HG02870 (cell line): ENCODE measurements at regions not wholly inside any gene's neighbourhood (a gene's known extent, or its start where the extent isn't known, plus 50 kb on each side); places are given as distances from the start of the nearest gene placed in this dataset.
"Not testable (repeated sequence)": the region's sequence is repeated elsewhere in the genome, so short reads cannot be mapped to it uniquely, and the experiment has no call there.

Source experiments
- ATAC-seq: cut with Tn5 transposase; IDR thresholded peaks from one replicate; pipeline ENCODE4 v1.9.1; 2021; ENCODE audit warnings: mild to moderate bottlenecking, moderate library complexity; ENCODE audit not compliant: unreplicated experiment

DNA sequence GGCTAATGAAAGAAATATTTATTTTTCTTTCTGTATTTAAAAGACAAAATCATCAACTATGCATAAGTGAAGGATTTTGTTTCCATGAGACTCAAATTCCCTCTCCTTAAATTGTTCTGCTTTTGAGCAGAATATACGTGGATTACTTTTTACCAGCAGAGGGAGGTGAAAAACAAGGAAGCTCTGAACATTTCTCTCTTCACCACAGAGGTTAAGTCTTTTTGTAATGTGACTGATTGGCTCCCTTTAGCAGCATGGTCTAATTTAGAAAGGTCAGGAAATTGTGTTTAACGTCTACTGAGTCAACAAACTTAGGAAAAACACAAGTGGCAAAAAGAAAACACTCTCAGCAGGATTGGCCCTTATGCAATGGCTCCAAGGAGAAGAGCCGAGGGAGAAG, 55.1 kb upstream of the F9 start:
- no peak for ATAC-seq

DNA sequence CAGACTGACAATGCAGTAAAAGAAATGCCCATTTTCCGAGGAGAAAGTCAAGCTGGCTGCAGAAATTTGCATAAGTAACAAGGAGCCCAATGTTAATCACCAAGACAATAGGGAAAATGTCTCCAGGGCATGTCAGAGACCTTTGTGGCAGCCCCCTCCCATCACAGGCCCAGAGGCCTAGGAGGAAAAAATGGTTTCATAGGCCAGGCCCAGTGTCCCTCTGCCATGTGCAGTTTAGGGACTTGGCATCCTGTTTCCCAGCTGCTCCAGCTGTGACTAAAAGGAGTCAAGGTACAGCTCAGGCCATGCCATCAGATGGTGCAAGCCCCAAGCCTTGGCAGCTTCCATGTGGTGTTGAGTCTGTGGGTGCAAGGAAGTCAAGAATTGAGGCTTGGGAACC, 68.6 kb upstream of the F9 start:
- not testable (repeated sequence) for ATAC-seq

DNA sequence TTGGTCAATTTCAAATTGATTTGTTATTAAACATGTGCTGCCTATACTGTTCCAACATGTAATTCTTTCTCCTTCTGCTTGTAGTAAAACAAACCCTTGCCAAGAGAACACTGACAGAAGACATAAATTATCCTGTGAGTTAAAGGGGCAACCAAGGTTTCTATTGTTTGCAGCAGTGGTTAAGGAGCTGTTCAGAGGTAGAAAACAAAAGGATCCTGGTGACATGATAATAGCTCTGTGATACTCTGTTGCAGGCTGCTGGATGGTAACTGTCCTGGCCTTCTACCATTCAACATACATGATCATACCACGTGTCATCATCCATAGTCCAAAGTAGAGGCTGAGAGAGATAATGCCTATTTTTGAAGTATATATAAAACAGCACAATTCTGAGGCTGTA, 75.8 kb upstream of the F9 start:
- ATAC-seq, result no peak

DNA sequence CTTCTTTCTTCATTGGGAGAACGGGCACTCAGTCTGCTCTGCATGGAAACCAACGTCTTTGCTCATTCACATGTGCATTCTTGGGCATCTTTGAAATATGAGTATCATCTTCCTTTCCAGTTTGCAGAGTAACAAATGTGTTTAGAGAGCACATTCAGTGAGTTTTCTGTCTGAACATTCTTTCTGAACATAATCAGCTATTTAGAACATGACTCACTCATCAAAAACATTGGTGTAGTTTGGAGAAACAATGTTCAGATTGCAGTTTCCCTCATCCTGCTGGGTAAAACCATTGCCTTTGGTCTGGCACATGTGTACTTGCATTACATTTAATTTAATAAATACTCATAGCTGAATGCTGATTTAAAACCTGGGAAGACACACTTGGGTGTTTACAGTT, 81.5 kb upstream of the F9 start:
- no peak for ATAC-seq

DNA sequence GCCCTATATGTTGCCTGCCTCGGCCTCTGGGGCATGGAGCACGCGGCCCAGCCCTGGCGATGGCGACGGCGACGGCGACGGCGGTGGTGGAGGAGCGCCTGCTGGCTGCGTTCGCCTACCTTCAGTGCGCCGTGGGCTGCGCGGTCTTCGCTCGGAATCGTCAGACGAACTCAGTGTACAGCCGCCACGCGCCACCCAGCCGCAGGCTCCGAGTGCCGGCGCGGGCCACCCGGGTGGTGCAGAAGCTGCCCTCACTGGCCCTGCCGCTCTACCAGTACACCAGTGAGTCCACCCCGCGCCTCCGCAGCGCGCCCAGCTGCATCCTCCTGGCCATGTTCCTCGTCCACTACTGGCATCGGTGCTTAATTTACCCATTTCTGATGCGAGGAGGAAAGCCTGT, 83.7 kb upstream of the F9 start:
- no peak for ATAC-seq

DNA sequence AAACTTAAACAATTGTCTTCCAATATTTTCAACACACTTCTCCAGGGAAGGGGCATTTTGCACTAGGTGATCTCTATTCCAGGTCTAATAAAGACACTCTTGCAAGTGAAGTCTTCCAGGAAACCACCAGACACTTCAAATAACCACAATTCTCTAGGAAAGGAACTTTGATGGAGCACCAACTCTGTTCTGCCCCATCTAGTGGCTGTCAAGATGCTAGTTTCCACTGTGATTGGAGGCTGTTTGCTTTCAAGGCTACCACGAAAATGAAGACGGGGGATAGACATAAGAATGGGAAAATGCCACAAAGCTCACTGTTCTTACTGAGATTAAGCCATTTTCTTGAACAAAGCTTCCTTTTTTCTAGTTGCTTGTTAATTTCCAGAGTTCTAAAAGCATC, 100.6 kb upstream of the F9 start:
- ATAC-seq, result no peak

DNA sequence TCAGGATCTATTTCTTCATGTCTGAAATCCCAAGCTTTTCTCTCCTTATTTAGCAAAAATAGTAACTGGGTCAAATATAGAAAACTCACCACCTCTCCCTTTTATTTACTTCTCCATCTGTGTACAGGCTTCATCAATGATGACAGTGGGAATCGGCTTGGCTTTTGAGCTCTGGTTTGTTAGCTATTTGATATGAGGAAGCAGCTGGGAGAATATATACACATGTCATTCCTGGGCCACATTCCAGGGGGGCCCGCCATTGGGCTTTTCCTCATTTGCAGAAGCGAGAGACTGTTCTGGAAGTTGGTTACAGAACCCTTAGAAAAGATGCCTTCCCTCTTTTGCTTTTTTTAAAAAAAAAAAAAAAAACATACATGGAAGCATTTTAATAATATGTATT, 107.4 kb upstream of the F9 start:
- ATAC-seq, result no peak

DNA sequence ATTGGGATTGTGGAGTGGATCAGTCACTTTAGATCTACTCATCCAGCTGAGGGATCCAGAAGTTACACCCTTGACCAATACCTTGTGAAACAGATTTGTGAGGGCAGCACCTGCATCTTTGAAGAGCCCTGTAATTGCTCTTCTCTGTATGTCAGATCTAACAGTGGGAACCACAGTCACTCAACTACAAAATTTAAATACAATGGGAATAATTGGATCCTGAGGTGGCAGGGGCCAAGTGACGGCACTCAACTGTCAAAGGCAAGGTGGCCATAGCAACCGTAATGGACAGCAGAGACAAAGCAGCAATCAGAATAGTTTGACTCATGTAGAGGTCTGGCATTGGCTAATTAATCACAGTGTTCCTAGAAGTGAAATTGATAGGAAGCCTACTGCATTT, 132.3 kb upstream of the F9 start:
- not testable (repeated sequence) for ATAC-seq

DNA sequence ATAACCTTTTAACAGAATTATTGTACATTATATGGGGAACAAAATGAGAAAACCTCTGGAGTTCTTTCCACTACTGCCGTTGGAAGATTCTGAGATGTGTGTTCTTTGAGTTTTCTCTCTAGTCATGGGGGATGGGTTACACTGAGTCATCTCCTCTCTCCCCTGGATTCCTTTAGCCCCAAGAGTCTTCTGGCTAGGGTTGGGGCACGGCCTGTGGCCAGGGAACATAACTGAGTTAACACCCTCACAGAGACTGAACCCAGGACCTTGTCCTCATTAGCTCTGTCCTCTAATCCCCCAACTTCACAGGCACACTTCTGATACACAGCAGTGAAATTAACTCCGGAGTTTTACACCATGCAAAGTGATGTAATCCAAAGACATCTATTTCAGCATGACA, 142.3 kb upstream of the F9 start:
- ATAC-seq, result no peak

DNA sequence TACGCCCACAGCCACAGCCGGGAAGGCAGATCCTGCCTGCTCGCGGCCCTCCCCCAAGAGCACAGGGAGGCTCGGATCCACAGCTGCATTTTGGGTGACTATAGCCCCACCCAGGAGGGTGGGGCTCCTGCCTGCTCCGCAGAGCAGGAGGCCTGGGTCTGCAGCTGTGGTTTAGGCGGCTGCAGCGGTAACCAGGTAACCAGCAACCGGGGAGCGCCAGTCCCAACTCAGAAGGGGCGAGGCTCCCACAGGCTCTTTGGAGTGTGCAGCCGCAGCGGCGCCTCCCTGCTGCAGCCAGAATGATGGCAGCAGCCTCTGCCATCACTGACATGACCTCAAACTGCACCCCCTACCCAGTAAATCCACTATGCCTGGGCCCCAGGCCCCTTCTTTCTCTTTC, 148.0 kb upstream of the F9 start:
- ATAC-seq, result no peak

DNA sequence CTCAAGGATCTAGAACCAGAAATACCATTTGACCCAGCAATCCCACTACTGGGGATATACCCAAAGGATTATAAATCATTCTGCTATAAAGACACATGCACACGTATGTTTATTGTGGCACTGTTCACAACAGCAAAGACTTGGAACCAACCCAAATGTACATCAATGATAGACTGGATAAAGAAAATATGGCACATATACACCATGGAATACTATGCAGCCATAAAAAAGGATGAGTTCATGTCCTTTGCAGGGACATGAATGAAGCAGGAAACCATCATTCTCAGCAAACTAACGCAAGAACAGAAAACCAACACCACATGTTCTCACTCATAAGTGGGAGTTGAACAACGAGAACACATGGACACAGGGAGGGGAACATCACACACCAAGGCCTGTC, 154.0 kb upstream of the F9 start:
- ATAC-seq, result not testable (repeated sequence)

DNA sequence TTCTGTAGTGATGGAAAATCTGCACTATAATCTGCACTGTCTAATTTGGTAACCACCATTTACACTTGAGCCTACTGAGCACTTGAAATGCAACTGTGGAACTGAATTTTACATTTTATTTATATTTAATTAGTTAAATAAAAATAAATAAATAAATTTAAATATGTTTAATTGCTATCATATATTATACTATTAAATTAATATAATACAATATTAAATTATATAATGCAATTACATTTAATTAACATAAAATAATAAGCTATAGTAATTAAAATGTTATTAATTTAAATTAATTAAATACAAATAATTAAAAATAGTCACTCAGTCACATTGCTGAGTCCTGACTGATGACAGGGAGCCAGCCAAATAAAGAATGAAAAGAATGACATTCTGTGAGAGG, 170.2 kb upstream of the F9 start:
- no peak for ATAC-seq

DNA sequence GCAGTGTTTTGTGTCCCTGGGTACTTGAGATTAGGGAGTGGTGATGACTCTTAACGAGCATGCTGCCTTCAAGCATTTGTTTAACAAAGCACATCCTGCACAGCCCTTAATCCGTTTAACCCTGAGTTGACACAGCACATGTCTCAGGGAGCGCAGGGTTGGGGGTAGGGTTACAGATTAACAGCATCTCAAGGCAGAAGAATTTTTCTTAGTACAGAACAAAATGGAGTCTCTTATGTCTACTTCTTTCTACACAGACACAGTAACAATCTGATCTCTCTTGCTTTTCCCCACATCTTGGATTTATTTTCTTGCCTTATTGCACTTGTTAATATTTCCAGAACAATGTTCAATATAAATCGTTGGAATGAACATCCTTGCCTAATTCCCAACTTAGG, 187.9 kb upstream of the F9 start:
- not testable (repeated sequence) for ATAC-seq

DNA sequence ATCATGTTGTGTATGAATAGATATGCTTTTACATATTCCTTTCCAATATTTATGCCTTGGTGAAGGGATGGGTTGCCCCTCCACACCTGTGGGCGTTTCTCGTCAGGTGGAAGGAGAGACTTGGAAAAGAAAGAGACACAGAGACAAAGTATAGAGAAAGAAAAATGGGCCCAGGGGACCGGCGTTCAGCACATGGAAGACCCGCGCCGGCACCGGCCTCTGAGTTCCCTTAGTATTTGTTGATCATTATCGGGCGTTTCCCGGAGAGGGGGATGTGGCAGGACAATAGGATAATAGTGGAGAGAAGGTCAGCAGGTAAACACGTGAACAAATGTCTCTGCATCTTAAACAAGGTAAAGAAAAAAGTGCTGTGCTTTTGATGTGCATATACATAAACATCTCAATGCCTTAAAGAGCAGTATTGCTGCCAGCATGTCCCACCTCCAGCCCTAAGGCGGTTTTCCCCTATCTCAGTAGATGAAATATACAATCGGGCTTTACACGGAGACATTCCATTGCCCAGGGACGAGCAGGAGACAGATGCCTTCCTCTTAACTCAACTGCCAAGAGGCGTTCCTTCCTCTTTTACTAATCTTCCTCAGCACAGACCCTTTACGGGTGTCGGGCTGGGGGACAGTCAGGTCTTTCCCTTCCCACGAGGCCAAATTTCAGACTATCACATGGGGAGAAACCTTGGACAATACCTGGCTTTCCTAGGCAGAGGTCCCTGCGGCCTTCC, 188.5 kb upstream of the F9 start:
- ATAC-seq, result not testable (repeated sequence)

DNA sequence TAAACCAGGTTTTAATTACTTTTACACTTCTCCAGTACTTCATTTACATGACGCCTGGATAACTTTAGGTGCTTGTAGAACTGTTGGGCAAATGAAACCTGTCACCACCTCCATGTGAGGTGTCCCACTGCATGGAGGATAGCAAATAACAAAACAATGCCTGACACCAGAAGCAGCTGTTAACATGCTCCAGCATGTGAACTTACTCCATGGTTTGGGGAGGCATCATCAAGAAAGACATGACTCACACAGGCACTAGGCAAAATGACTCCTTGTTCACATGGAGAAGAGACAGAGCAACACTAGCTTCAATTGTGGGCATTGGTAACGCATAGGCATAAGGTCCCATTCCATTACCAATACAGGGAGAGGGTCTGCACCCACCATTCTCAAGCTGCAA, 198.1 kb upstream of the F9 start:
- no peak for ATAC-seq

DNA sequence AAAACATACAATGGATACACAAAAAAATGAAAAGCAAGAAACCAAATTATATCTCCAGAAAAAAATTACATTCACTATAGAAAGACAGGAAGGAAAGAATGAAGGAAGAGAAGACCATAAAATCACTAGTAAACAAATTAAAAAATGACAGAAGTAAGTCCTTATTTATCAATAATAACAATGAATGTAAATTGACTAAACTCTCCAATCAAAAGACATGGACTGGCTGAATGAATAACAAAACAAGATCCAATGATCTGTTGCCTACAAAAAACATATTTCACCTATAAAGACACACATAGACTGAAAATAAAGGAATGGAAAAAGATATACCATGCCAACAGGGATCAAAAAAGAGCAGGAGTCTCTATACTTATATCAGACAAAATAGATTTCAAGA, 203.2 kb upstream of the F9 start:
- no peak for ATAC-seq

DNA sequence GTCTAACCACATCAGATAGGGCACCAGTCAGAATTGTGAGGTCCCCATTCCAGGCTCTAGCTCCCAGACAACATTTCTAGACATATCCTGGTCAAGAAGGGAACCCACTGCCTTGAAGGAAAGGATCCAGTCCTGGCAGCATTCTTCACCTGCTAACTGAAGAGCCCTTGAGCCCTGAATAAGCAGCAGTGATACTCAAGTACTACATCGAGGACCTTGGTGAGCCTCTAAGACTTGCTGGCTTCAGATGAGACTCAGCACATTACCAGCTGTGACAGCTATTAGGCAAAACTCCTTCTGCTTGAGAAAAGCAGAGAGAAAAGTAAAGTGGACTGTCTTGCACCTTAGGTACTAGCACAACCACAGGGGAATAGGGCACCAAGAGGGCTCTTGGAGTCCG, 205.8 kb upstream of the F9 start:
- ATAC-seq, result no peak

DNA sequence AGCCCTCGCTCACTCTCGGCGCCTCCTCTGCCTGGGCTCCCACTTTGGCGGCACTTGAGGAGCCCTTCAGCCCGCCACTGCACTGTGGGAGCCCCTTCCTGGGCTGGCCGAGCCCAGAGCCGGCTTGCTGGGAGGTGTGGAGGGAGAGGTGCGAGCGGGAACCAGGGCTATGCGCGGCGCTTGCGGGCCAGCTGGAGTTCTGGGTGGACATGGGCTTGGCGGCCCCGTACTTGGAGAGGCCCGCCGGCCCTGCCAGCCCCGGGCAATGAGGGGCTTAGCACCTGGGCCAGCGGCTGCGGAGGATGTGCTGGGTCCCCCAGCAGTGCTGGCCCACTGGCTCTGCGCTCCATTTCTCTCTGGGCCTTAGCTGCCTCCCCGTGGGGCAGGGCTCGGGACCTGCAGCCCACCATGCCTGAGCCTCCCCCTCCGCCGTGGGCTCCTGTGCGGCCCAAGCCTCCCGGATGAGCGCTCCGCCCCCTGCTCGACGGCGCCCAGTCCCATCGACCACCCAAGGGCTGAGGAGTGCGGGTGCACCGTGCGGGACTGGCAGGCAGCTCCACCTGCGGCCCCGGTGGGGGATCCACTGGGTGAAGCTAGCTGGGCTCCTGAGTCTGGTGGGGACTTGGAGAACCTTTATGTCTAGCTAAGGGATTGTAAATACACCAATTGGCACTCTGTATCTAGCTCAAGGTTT, 209.7 kb upstream of the F9 start:
- ATAC-seq, result not testable (repeated sequence)

DNA sequence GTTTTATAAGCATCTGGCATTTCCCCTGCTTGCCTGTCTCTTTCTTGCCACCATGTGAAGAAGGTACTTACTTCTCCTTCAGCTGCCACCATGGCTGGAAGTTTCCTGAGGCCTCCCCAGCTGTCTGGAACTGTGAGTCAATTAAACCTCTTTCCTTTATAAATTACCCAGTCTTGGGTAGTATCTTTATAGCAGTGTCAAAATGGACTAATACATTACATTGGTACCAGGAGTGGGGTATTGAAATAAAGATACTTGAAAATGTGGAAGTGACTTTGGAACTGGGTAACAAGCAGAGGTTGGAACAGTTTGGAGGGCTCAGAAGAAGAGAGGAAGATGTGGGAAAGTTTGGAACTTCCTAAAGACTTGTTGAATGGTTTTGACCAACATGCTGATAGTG, 223.9 kb upstream of the F9 start:
- ATAC-seq, result not testable (repeated sequence)

DNA sequence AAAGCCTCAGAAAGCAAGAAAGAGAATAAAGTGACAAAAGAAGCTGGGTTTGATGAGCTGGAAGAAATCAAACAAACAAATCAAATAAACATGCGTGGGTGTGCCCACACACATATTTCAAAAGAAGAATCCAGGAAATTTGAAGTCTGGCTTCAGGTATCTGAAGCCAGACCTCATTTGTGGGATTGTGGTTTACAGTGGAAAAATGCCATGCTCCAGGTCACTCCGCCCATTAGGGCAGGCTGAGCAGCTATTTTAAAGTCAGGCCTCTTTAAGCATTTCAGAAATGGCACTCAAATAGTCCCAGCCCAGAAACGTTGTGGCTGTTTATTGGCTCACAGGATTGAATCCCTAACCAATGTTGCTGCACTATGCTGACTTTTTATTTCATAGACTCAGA, 226.1 kb upstream of the F9 start:
- no peak for ATAC-seq

DNA sequence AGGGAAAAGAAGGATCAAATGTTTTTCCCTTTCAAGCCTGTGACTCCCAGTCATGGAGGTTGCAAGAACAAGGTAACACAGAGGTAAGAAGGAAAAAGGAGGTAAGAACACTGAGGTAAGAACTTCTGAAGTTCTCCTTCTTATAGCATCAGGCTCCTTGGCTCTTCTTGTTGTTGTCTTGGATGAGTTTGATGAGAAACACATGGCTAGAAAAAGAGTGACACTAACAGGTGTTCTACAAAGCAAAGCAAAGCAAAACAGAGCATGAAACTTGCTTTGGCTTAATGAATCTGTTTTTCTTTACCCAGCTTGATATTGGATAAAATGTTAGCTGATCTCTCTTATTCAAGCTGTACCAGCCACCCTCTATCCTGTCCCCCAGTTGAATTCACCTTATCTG, 231.2 kb upstream of the F9 start:
- ATAC-seq, result no peak

DNA sequence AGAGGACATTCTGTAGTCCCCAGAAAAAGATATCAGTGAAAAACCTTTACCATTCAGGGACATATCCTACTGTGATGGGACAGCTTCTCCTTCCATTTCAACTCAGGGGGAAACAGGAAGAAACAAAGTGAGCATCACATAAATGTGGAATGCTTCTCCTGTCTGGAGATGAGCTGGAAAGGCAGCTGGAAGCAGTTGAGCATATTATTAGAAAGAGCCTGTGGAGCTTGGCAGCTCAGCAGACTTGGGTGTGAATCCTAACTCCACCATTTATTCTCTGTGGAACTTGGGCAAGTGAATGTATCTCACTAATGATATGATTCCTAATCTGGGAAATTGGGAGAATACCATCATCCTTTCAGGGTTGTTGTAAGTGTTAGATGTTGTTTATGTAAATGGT, 232.1 kb upstream of the F9 start:
- no peak for ATAC-seq

DNA sequence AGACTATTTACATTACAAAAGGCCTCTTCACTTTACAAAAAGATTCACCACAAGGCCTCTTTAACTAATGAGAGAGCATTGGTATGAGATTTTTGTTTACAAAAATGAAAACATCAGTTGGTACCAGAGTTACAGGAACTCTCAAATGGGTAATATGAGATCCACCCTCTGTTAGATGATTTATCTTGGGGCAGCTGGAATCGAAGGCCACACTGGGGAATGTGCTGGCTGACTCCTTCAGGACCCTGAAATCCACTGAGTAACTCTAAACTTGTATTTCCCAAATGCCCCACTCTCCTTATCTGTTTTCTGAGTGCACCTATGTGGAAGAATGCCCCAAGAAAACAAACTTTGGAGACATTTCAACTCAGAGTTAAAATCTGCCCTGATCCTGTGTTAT, 232.9 kb upstream of the F9 start:
- ATAC-seq, result no peak
